HEK293 (cell line): ENCODE measurements at regions not wholly inside any gene's neighbourhood (a gene's known extent, or its start where the extent isn't known, plus 50 kb on each side); places are given as distances from the start of the nearest gene placed in this dataset.

Experiments used
- CTCF ChIP-seq: fragments of 450-650 bp; formaldehyde crosslinking; IDR thresholded peaks from 2 replicates; pipeline ENCODE4 v1.5.1; 2016; ENCODE audit warnings: missing biosample characterization, missing genetic modification characterization
- SP2 ChIP-seq: fragments of 450-650 bp; formaldehyde crosslinking; IDR thresholded peaks from 2 replicates; pipeline ENCODE4 v1.5.1; 2016; ENCODE audit warnings: missing biosample characterization, missing genetic modification characterization
- TRIM28 ChIP-seq: IDR thresholded peaks from 2 replicates; pipeline ENCODE4 v1.6.1; 2011; ENCODE audit warnings: low read length, control low read depth, borderline replicate concordance
- ZBTB11 ChIP-seq: fragments of 450-650 bp; formaldehyde crosslinking; conservative IDR thresholded peaks from 2 replicates; pipeline ENCODE4 v1.5.1; 2016; ENCODE audit warnings: low read depth, missing biosample characterization, missing genetic modification characterization
- ZBTB49 ChIP-seq: fragments of 450-650 bp; formaldehyde crosslinking; IDR thresholded peaks from 2 replicates; pipeline ENCODE4 v1.5.1; 2016; ENCODE audit warnings: missing biosample characterization, missing genetic modification characterization, low read depth
- ZNF140 ChIP-seq: fragments of 450-650 bp; formaldehyde crosslinking; IDR thresholded peaks from 2 replicates; pipeline ENCODE4 v1.5.1; 2016; ENCODE audit warnings: missing biosample characterization, missing genetic modification characterization
- ZNF274 ChIP-seq, 2 experiments: fragments of 200-500 bp in 1 of 2; fragments of 450-650 bp in 1 of 2; sonication (Bioruptor generic) in 1 of 2; formaldehyde crosslinking in 1 of 2; IDR thresholded peaks; 2 replicates each; pipeline versions ENCODE4 v1.5.1 to v1.6.1; 2014 to 2016; ENCODE audit warnings: borderline replicate concordance in 1 of 2, inconsistent platforms in 1 of 2, low read length in 1 of 2, missing biosample characterization in 1 of 2, missing genetic modification characterization in 1 of 2
- ZNF362 ChIP-seq: fragments of 450-650 bp; formaldehyde crosslinking; IDR thresholded peaks from 2 replicates; pipeline ENCODE4 v1.5.1; 2016; ENCODE audit warnings: missing biosample characterization, missing genetic modification characterization
- ZNF624 ChIP-seq: fragments of 450-650 bp; formaldehyde crosslinking; IDR thresholded peaks from 2 replicates; pipeline ENCODE4 v1.5.1; 2017; ENCODE audit warnings: missing biosample characterization, missing genetic modification characterization
- ZNF830 ChIP-seq: fragments of 450-650 bp; IDR thresholded peaks from 2 replicates; pipeline ENCODE4 v1.5.0; 2018; ENCODE audit warnings: missing biosample characterization, missing genetic modification characterization, low read depth, mild to moderate bottlenecking, moderate library complexity

- TF ChIP-seq ZNF624 (tag by site-specific recombination) (no peak), ZNF830 (tag by site-specific recombination) (no peak), ZNF140 (tag by site-specific recombination) (no peak), ZBTB49 (tag by site-specific recombination) (no peak), ZNF274 (IDR thresholded peaks at IDR 0.05; ENCODE audit: low read length) (no peak), ZNF274 (tag by site-specific recombination; IDR thresholded peaks at IDR 0.05; ENCODE audit: borderline replicate concordance) (no peak), CTCF (tag by site-specific recombination) (no peak), SP2 (no peak), ZNF362 (tag by site-specific recombination) (no peak), TRIM28 (no peak), ZBTB11 (tag by site-specific recombination) (no peak)
Observed at GRCh38 chr5:73339051-73339575, 109.5 kb downstream of the FOXD1 start.
